ENCODE measurements at regions not wholly inside any gene's neighbourhood (a gene's known extent, or its start where the extent isn't known, plus 50 kb on each side); places are given as distances from the start of the nearest gene placed in this dataset.

DNA sequence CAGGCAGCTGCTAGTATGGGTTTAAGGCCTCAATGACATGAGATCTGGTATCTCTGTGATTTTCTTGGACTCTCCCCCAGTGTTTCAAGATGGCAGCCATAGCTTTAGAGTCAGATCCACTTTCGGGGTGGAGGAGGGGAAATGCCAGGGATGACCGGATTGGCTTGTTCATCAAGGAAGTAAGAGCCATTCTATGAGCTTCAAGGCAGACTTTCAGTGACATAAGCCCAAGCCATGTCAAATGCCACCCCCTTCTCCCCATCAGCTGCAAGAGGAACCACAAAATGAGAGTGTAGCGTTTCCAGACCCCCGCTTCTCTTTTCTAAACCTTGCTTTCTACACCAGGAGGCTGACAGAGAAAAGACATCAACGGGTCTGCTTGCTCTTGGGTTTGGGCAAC lies 271.8 kb downstream of the PSAT1 start:
- no peak for DNase-seq
- Histone ChIP-seq H3K27me3 (ENCODE audit: insufficient read depth, low read length, poor library complexity, severe bottlenecking) (no peaks in the 10 kb centered on the region), H3K4me1 (ENCODE audit: insufficient read depth, low read length) (no peaks in the 10 kb centered on the region), H3K4me3 (ENCODE audit: low read length) (no peak overlapping the region), H3K36me3 (ENCODE audit: insufficient read depth, low read length) (no peaks in the 10 kb centered on the region), H3K9me3 (ENCODE audit: low read length) (no peaks in the 10 kb centered on the region), H3K27ac (ENCODE audit: low read depth, low read length) (no peak overlapping the region)
- CTCF ChIA-PET: no interaction called here
- Mint-ChIP-seq H3K4me3 (no peak overlapping the region), H3K4me1 (no peaks in the 10 kb centered on the region), H3K9me3 (peaks cover 0 to 2% (median 0%) of the 10 kb centered on the region in 5 donors), H3K27me3 (no peaks in the 10 kb centered on the region), H3K36me3 (no peaks in the 10 kb centered on the region), H3K27ac (no peak overlapping the region)
- POLR2A ChIA-PET: no interaction called here

- Histone ChIP-seq H3K36me3 (ENCODE audit: insufficient read depth, low read length) (no peaks in the 10 kb centered on the region), H3K27me3 (ENCODE audit: insufficient read depth, low read length, poor library complexity, severe bottlenecking) (no peaks in the 10 kb centered on the region), H3K4me3 (ENCODE audit: low read length) (no peak overlapping the region), H3K4me1 (ENCODE audit: insufficient read depth, low read length) (no peaks in the 10 kb centered on the region), H3K9me3 (ENCODE audit: low read length) (no peaks in the 10 kb centered on the region), H3K27ac (ENCODE audit: low read depth, low read length) (no peak overlapping the region)
- no peak for DNase-seq
- Mint-ChIP-seq H3K4me3 (no peak overlapping the region), H3K9me3 (peaks cover 0 to 2% (median 0%) of the 10 kb centered on the region in 5 donors), H3K36me3 (no peaks in the 10 kb centered on the region), H3K27me3 (peaks cover 0 to 1% of the 10 kb centered on the region in 2 donors), H3K27ac (no peak overlapping the region), H3K4me1 (no peaks in the 10 kb centered on the region)
- POLR2A ChIA-PET: no interaction called here
- CTCF ChIA-PET: no interaction called here
These were observed 275.3 kb downstream of the PSAT1 start for GRCh38 chr9:78572266-78572665.

DNA sequence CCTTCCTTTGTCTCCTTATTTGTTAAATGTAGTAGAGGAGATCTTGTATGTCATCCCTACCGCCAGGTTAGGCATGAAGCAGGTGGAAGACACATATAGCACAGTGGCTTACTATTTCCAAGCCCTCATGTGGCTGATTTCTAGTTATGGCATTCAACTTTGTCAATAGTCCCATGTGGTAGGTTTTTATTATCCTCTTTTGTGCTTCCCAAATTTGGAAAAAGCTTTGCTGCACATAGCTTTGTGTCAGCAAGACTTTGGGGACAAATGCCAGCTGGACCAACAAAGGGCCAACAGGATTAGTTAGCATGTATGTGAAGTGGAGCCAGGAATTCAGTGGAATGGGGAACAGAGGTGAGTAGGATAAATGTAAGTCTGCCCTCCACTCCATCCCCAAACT lies 276.3 kb downstream of the PSAT1 start:
- Mint-ChIP-seq H3K27me3 (peaks cover 0 to 1% of the 10 kb centered on the region in 2 donors), H3K4me1 (no peaks in the 10 kb centered on the region), H3K27ac (no peak overlapping the region), H3K4me3 (no peak overlapping the region), H3K36me3 (no peaks in the 10 kb centered on the region), H3K9me3 (peaks cover 0 to 2% (median 0%) of the 10 kb centered on the region in 5 donors)
- DNase-seq: no peak
- H3K9me3 ChIP-seq (ENCODE audit: low read length): no peaks in the 10 kb centered on the region
- H3K36me3 ChIP-seq (ENCODE audit: insufficient read depth, low read length): no peaks in the 10 kb centered on the region
- H3K4me1 ChIP-seq (ENCODE audit: insufficient read depth, low read length): no peaks in the 10 kb centered on the region
- ChIA-PET POLR2A (no interaction called here), CTCF (no interaction called here)
- H3K27me3 ChIP-seq (ENCODE audit: insufficient read depth, low read length, poor library complexity, severe bottlenecking): no peaks in the 10 kb centered on the region
- H3K4me3 ChIP-seq (ENCODE audit: low read length): no peak overlapping the region
- H3K27ac ChIP-seq (ENCODE audit: low read depth, low read length): no peak overlapping the region

DNA sequence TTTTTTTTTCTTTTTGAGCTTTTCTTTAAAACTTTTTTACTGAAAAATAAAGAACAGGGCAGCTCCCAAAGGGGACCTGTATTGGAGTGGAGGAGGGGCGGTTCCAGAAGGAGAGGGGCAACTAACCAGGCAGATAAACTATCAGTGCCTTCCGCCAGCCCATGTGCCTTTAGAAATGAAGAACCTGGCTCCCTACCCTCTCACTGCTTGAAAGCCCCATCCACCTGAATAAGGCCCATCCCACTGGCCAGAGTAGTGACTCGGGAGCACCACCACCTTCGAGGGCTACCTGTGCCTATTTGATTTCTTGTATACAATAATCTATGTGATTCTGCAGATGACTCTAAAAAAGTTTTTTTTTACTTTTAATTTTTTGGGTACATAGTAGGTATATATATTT lies 276.7 kb downstream of the PSAT1 start:
- peaks cover 0 to 2% (median 0%) of the 10 kb centered on the region in 5 donors for H3K9me3 Mint-ChIP-seq
- peaks cover 0 to 1% of the 10 kb centered on the region in 2 donors for H3K27me3 Mint-ChIP-seq
- POLR2A ChIA-PET: no interaction called here
- H3K36me3 ChIP-seq (ENCODE audit: insufficient read depth, low read length): no peaks in the 10 kb centered on the region
- H3K27me3 ChIP-seq (ENCODE audit: insufficient read depth, low read length, poor library complexity, severe bottlenecking): no peaks in the 10 kb centered on the region
- H3K4me1 ChIP-seq (ENCODE audit: insufficient read depth, low read length): no peaks in the 10 kb centered on the region
- DNase-seq: no peak
- no peak overlapping the region for H3K27ac ChIP-seq (ENCODE audit: low read depth, low read length)
- H3K9me3 ChIP-seq (ENCODE audit: low read length): no peaks in the 10 kb centered on the region
- H3K27ac Mint-ChIP-seq: no peak overlapping the region
- no peak overlapping the region for H3K4me3 ChIP-seq (ENCODE audit: low read length)
- H3K4me1 Mint-ChIP-seq: no peaks in the 10 kb centered on the region
- no peaks in the 10 kb centered on the region for H3K36me3 Mint-ChIP-seq
- H3K4me3 Mint-ChIP-seq: no peak overlapping the region
- CTCF ChIA-PET: no interaction called here

DNA sequence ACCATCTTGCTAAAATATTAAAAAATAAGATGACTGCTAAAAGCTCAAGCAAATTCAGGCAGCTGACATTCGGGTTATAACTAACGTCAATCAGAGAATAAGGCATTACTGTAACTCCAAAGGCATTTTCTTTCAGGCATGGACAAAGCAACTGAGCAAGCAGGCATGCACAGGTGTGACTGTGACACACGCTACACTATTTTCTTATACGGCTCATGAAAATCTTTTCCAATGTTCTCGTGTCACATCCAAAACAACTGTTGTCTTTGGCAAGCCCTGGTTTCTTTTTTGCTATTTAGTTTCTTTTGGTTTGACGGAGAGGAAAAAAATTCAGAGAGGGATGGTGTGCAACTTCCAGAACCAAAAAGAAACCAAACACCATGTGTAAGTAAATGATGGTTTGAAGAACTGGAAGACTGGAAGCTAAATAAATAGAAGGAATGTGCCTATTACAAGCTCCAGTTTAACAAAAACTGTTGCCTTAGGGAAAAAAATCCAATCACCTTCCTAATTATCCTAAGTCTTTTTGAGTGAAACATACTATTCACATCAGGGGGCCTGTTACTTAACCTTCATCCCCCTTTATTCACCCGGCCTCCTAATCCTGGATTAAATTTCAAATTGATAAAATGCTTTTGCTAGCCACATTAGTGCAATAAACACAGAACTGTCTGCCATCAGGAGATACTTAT lies 277.6 kb downstream of the PSAT1 start:
- H3K27me3 ChIP-seq (ENCODE audit: insufficient read depth, low read length, poor library complexity, severe bottlenecking): no peaks in the 10 kb centered on the region
- H3K4me3 Mint-ChIP-seq: no peak overlapping the region
- no peak for DNase-seq
- H3K36me3 ChIP-seq (ENCODE audit: insufficient read depth, low read length): no peaks in the 10 kb centered on the region
- no peak overlapping the region for H3K27ac ChIP-seq (ENCODE audit: low read depth, low read length)
- H3K4me3 ChIP-seq (ENCODE audit: low read length): no peak overlapping the region
- no peaks in the 10 kb centered on the region for H3K9me3 ChIP-seq (ENCODE audit: low read length)
- POLR2A ChIA-PET: no interaction called here
- no peaks in the 10 kb centered on the region for H3K4me1 ChIP-seq (ENCODE audit: insufficient read depth, low read length)
- peaks cover 0 to 1% of the 10 kb centered on the region in 2 donors for H3K27me3 Mint-ChIP-seq
- H3K36me3 Mint-ChIP-seq: no peaks in the 10 kb centered on the region
- no peaks in the 10 kb centered on the region for H3K4me1 Mint-ChIP-seq
- H3K9me3 Mint-ChIP-seq: peaks cover 0 to 2% (median 0%) of the 10 kb centered on the region in 5 donors
- no peak overlapping the region for H3K27ac Mint-ChIP-seq
- CTCF ChIA-PET: no interaction called here

DNA sequence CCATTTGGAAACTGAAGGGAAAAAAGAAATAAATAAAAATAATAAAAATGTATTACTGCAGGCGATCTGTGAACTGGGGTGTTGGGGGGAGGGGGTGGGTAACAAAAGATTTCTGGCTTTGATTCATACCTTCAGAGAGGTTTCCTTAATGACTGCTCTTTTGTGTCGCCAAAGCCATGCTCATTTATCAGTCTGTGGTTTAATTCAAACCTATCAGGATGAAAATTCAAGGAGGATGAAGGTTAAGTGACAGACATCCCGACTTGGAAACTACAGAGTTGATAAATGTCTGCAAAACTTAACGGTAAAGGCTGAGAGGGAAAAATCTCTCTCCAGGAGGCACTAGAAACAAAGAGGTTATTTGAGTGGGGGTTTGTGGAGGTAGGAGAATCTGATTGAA lies 278.2 kb downstream of the PSAT1 start:
- DNase-seq: no peak
- H3K27me3 ChIP-seq (ENCODE audit: insufficient read depth, low read length, poor library complexity, severe bottlenecking): no peaks in the 10 kb centered on the region

DNA sequence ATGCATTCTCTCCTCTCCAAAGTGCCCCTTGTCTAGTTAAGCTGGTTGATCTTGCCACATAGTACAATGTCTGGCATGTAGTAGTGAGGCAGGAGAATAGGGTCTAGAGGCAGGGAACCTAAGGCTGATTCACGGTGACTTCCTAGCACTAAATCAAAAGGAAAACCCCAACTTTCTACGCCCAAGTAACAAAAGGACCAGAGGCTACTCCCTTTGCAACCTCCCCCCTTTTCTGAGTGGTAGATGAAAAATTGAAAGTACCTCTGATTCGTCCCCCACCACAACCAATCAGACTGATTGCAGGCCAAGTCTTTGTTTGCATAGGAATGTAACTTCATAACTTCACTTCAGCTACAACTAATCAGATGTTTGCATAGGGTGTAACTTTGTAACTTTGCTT lies 278.8 kb downstream of the PSAT1 start:
- Mint-ChIP-seq H3K36me3 (no peaks in the 10 kb centered on the region), H3K27ac (no peak overlapping the region), H3K4me1 (no peaks in the 10 kb centered on the region), H3K4me3 (no peak overlapping the region), H3K27me3 (peaks cover 0 to 4% of the 10 kb centered on the region in 2 donors), H3K9me3 (peaks cover 0 to 4% (median 0%) of the 10 kb centered on the region in 5 donors)
- Histone ChIP-seq H3K36me3 (ENCODE audit: insufficient read depth, low read length) (no peaks in the 10 kb centered on the region), H3K27me3 (ENCODE audit: insufficient read depth, low read length, poor library complexity, severe bottlenecking) (no peaks in the 10 kb centered on the region), H3K9me3 (ENCODE audit: low read length) (no peaks in the 10 kb centered on the region), H3K4me1 (ENCODE audit: insufficient read depth, low read length) (no peaks in the 10 kb centered on the region), H3K4me3 (ENCODE audit: low read length) (no peak overlapping the region), H3K27ac (ENCODE audit: low read depth, low read length) (no peak overlapping the region)
- ChIA-PET CTCF (no interaction called here), POLR2A (no interaction called here)
- DNase-seq: no peak

More for the DNA sequence above, 278.2 kb downstream of the PSAT1 start:
- no peak overlapping the region for H3K27ac Mint-ChIP-seq
- no peaks in the 10 kb centered on the region for H3K4me1 ChIP-seq (ENCODE audit: insufficient read depth, low read length)
- H3K9me3 ChIP-seq (ENCODE audit: low read length): no peaks in the 10 kb centered on the region
- H3K4me3 Mint-ChIP-seq: no peak overlapping the region
- peaks cover 0 to 1% of the 10 kb centered on the region in 2 donors for H3K27me3 Mint-ChIP-seq
- no peak overlapping the region for H3K27ac ChIP-seq (ENCODE audit: low read depth, low read length)
- H3K36me3 ChIP-seq (ENCODE audit: insufficient read depth, low read length): no peaks in the 10 kb centered on the region
- ChIA-PET CTCF (no interaction called here), POLR2A (no interaction called here)
- peaks cover 0 to 2% (median 0%) of the 10 kb centered on the region in 5 donors for H3K9me3 Mint-ChIP-seq
- no peak overlapping the region for H3K4me3 ChIP-seq (ENCODE audit: low read length)
- no peaks in the 10 kb centered on the region for H3K36me3 Mint-ChIP-seq
- no peaks in the 10 kb centered on the region for H3K4me1 Mint-ChIP-seq

- peaks cover 0 to 7% of the 10 kb centered on the region in 2 donors for H3K27me3 Mint-ChIP-seq
- no peaks in the 10 kb centered on the region for H3K36me3 ChIP-seq (ENCODE audit: insufficient read depth, low read length)
- H3K27ac ChIP-seq (ENCODE audit: low read depth, low read length): no peak overlapping the region
- ChIA-PET CTCF (no interaction called here), POLR2A (no interaction called here)
- no peak for DNase-seq
- no peak overlapping the region for H3K4me3 ChIP-seq (ENCODE audit: low read length)
- no peaks in the 10 kb centered on the region for H3K27me3 ChIP-seq (ENCODE audit: insufficient read depth, low read length, poor library complexity, severe bottlenecking)
- no peaks in the 10 kb centered on the region for H3K9me3 ChIP-seq (ENCODE audit: low read length)
- peaks cover 0 to 4% (median 0%) of the 10 kb centered on the region in 5 donors for H3K9me3 Mint-ChIP-seq
- H3K4me3 Mint-ChIP-seq: no peak overlapping the region
- no peaks in the 10 kb centered on the region for H3K4me1 ChIP-seq (ENCODE audit: insufficient read depth, low read length)
- H3K4me1 Mint-ChIP-seq: no peaks in the 10 kb centered on the region
- no peak overlapping the region for H3K27ac Mint-ChIP-seq
- H3K36me3 Mint-ChIP-seq: no peaks in the 10 kb centered on the region
These were observed 280.4 kb downstream of the PSAT1 start for GRCh38 chr9:78577156-78577906.
